ENCODE measurements at regions not wholly inside any gene's neighbourhood (a gene's known extent, or its start where the extent isn't known, plus 50 kb on each side); places are given as distances from the start of the nearest gene placed in this dataset.

- intact Hi-C loops (cut with DNase I), result no loop called here
- ATAC-seq, result no peak
- H3K4me1 ChIP-seq, result no peaks in the 10 kb centered on the region
- no peaks in the 10 kb centered on the region for H3K9me3 ChIP-seq
- no peak overlapping the region for H3K27ac ChIP-seq
- H3K4me3 ChIP-seq, result no peak overlapping the region
- H3K27me3 ChIP-seq (ENCODE audit: low read depth), result no peaks in the 10 kb centered on the region
- no peak for DNase-seq
- no peak for TF ChIP-seq CTCF (IDR thresholded peaks at IDR 0.05)
- H3K36me3 ChIP-seq, result no peaks in the 10 kb centered on the region
Measured at GRCh38 chr2:103980401-103980800, 873.5 kb upstream of the POU3F3 start.

DNA sequence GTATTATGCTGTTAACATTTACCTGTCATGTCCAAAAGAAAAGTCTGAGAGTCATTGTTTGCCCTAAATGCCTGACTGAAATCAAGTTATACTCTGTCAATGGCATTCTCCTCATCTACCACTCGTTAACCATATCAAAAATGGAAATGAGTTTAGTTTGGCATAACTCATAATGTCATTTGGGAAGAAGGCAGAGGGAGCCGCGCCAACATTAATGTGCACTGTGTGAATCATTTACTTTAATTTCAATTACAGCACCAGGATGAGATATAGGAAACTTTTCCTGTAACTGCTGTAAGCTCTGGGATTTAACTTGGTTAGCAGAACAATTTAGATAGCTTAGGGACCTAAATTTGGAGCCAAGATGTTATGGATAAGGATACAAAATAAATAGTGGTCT, 871.2 kb upstream of the POU3F3 start:
- Histone ChIP-seq H3K36me3 (no peaks in the 10 kb centered on the region), H3K27me3 (ENCODE audit: low read depth) (no peaks in the 10 kb centered on the region), H3K27ac (no peak overlapping the region), H3K4me1 (no peaks in the 10 kb centered on the region), H3K9me3 (no peaks in the 10 kb centered on the region), H3K4me3 (no peak overlapping the region)
- TF ChIP-seq CTCF (IDR thresholded peaks at IDR 0.05), result no peak
- ATAC-seq (no peak), DNase-seq (no peak)
- intact Hi-C loops (cut with DNase I), result no loop called here

GRCh38 chr2:103986001-103986400, 867.9 kb upstream of the POU3F3 start:
- Histone ChIP-seq H3K9me3 (no peaks in the 10 kb centered on the region), H3K4me3 (no peak overlapping the region), H3K4me1 (no peaks in the 10 kb centered on the region), H3K27me3 (ENCODE audit: low read depth) (no peaks in the 10 kb centered on the region), H3K36me3 (no peaks in the 10 kb centered on the region), H3K27ac (no peak overlapping the region)
- TF ChIP-seq CTCF (IDR thresholded peaks at IDR 0.05), result no peak
- intact Hi-C loops (cut with DNase I), result no loop called here
- ATAC-seq (no peak), DNase-seq (no peak)

GRCh38 chr2:103991591-103991990, 862.3 kb upstream of the POU3F3 start:
- H3K36me3 ChIP-seq, result no peaks in the 10 kb centered on the region
- H3K27me3 ChIP-seq (ENCODE audit: low read depth), result no peaks in the 10 kb centered on the region
- no peak for DNase-seq
- no peak for TF ChIP-seq CTCF (IDR thresholded peaks at IDR 0.05)
- H3K27ac ChIP-seq, result no peak overlapping the region
- intact Hi-C loops (cut with DNase I), result no loop called here
- no peak for ATAC-seq
- no peaks in the 10 kb centered on the region for H3K4me1 ChIP-seq
- no peaks in the 10 kb centered on the region for H3K9me3 ChIP-seq
- H3K4me3 ChIP-seq, result no peak overlapping the region

DNA sequence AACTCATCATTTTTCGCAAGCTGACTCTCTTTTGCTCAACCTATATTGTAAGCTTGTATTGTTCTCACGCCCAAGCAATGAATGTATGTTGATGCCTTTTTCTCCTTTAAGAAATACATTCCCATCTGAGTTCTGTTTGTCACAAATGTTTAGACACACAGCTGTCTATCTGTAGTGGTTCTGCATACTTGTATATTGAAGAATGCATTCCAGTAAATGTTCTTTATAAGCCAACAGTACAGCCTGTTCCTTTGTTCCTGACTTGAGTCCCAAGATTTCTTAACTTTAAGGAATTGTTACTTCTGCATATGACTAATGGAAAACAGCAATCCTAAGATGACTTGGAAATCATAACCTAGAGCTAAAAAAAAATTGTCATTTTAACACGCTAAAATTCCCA, 849.1 kb upstream of the POU3F3 start:
- H3K4me1 ChIP-seq, result no peaks in the 10 kb centered on the region
- DNase-seq, result no peak
- no peak overlapping the region for H3K27ac ChIP-seq
- no peak for TF ChIP-seq CTCF (IDR thresholded peaks at IDR 0.05)
- H3K4me3 ChIP-seq, result no peak overlapping the region
- no peaks in the 10 kb centered on the region for H3K9me3 ChIP-seq
- no peaks in the 10 kb centered on the region for H3K36me3 ChIP-seq
- intact Hi-C loops (cut with DNase I), result no loop called here
- no peak for ATAC-seq
- no peaks in the 10 kb centered on the region for H3K27me3 ChIP-seq (ENCODE audit: low read depth)

- intact Hi-C loops (cut with DNase I), result no loop called here
- Histone ChIP-seq H3K27ac (no peak overlapping the region), H3K27me3 (ENCODE audit: low read depth) (no peaks in the 10 kb centered on the region), H3K4me3 (no peak overlapping the region), H3K36me3 (no peaks in the 10 kb centered on the region), H3K4me1 (no peaks in the 10 kb centered on the region), H3K9me3 (no peaks in the 10 kb centered on the region)
- no peak for TF ChIP-seq CTCF (IDR thresholded peaks at IDR 0.05)
- ATAC-seq (no peak), DNase-seq (no peak)
Measured at GRCh38 chr2:104016801-104017200, 837.1 kb upstream of the POU3F3 start.
